Esophagus squamous epithelium (tissue), 5 donors: ENCODE measurements at regions not wholly inside any gene's neighbourhood (a gene's known extent, or its start where the extent isn't known, plus 50 kb on each side); places are given as distances from the start of the nearest gene placed in this dataset.

Source experiments
- DNase-seq: peaks from one replicate; lab custom pipeline; 2025; lab: John Stamatoyannopoulos, UW
- H3K27ac ChIP-seq, 4 donors: fragments of 200-600 bp; sonication (generic); one replicate each; pipeline ENCODE4 v1.5.1; 2016 to 2019; ENCODE audit warnings: mild to moderate bottlenecking in 1 of 4
- H3K27me3 ChIP-seq, 4 donors: fragments of 200-600 bp; sonication (generic); 1 replicate in 3 of 4; 2 replicates in 1 of 4; pipeline versions ENCODE4 v1.5.1 to v1.6.0; 2017 to 2021; ENCODE audit warnings: antibody characterized with exemption in 1 of 4
- H3K36me3 ChIP-seq, 3 donors: fragments of 200-600 bp; sonication (generic); one replicate each; pipeline ENCODE4 v1.5.1; 2016 to 2019
- H3K4me1 ChIP-seq, 3 donors: fragments of 200-600 bp; sonication (generic); one replicate each; pipeline ENCODE4 v1.5.1; 2017 to 2019
- H3K4me3 ChIP-seq, 4 donors: fragments of 200-600 bp; sonication (generic); 1 replicate in 3 of 4; 2 replicates in 1 of 4; pipeline ENCODE4 v1.5.1; 2016 to 2019; ENCODE audit warnings: mild to moderate bottlenecking in 2 of 4, moderate library complexity in 1 of 4
- H3K9me3 ChIP-seq, 3 donors: fragments of 200-600 bp; sonication (generic); one replicate each; pipeline ENCODE4 v1.5.1; 2016 to 2019
- POLR2A ChIP-seq, 4 donors: fragments of 450-650 bp; IDR thresholded peaks; one replicate each; pipeline ENCODE4 v1.6.1; 2017; ENCODE audit warnings: antibody characterized with exemption in 4 of 4, mild to moderate bottlenecking in 4 of 4, moderate library complexity in 3 of 4
- WGBS, 2 donors: methylation state at CpG; one replicate each; pipeline ENCODE4 v1.1.5; 2018; 5-methylcytosine and 5-hydroxymethylcytosine counted together
- intact Hi-C: fragments of 100-400 bp; cut with DNase I; formaldehyde crosslinking; loops from one replicate; pipeline ENCODE4 v1.15.0; 2022
- TF ChIP-seq, protein P1 (sequence below), 6 experiments: fragments of 450-650 bp in 4 of 6; fragments of 200-600 bp in 2 of 6; sonication (generic) in 2 of 6; IDR thresholded peaks; one replicate each; pipeline ENCODE4 v1.5.1; 2016 to 2019; ENCODE audit warnings: antibody characterized with exemption in 6 of 6, mild to moderate bottlenecking in 4 of 6, moderate library complexity in 4 of 6
- donor health status: DM: yes; HTN: yes; CAD: no.

DNA sequence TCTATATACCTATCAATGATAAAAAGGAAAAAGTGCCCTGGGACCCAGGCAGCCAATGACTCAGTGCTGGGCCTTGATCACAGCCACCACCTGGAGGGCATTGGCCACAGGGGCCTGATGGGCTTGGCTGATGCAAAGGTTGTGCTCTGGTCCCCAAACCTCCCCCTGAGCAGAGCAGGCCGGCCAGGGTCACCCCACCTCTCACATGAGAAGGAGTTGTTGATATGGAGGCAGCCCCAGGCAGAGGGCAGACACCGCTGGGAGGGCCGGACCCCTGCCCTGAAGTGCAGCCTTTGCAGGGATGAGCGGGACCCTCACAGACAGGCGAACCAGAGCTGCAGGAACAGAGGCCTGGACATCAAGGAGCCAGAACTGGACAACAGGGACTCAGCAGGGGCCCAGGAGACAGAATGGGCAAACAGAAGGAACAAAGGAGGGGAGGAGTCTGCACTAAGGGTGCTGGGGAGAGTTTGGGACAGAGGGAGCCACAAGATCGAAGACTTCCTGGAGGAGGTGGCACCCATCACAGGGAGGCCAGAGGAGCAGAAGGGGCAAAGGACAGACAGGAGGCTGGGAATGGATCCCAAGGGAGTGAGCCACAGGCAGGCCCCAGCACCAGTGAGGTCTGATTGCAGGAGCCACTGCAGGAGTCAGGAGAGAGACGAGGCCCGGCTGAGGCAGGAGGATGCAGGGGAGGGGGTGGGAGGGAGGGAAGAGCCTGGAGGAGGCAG lies 105.0 kb downstream of the TNFAIP2 start:
- no peak overlapping the region for H3K4me3 ChIP-seq
- no peaks in the 10 kb centered on the region for H3K36me3 ChIP-seq
- no peak for DNase-seq
- no peaks in the 10 kb centered on the region for H3K9me3 ChIP-seq
- H3K27me3 ChIP-seq: peaks cover 0 to 91% (median 0%) of the 10 kb centered on the region in 4 donors
- no peak overlapping the region for H3K27ac ChIP-seq
- TF ChIP-seq, protein P1, sequence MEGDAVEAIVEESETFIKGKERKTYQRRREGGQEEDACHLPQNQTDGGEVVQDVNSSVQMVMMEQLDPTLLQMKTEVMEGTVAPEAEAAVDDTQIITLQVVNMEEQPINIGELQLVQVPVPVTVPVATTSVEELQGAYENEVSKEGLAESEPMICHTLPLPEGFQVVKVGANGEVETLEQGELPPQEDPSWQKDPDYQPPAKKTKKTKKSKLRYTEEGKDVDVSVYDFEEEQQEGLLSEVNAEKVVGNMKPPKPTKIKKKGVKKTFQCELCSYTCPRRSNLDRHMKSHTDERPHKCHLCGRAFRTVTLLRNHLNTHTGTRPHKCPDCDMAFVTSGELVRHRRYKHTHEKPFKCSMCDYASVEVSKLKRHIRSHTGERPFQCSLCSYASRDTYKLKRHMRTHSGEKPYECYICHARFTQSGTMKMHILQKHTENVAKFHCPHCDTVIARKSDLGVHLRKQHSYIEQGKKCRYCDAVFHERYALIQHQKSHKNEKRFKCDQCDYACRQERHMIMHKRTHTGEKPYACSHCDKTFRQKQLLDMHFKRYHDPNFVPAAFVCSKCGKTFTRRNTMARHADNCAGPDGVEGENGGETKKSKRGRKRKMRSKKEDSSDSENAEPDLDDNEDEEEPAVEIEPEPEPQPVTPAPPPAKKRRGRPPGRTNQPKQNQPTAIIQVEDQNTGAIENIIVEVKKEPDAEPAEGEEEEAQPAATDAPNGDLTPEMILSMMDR (IDR thresholded peaks at IDR 0.05): no peak
- TF ChIP-seq POLR2A (IDR thresholded peaks at IDR 0.05): no peak
- 78 to 87% methylated on average over 3 of the region's 8 CpGs for WGBS, 2 donors
- H3K4me1 ChIP-seq: peaks cover 0 to 9% (median 0%) of the 10 kb centered on the region in 3 donors
- intact Hi-C loops: no loop called here

DNA sequence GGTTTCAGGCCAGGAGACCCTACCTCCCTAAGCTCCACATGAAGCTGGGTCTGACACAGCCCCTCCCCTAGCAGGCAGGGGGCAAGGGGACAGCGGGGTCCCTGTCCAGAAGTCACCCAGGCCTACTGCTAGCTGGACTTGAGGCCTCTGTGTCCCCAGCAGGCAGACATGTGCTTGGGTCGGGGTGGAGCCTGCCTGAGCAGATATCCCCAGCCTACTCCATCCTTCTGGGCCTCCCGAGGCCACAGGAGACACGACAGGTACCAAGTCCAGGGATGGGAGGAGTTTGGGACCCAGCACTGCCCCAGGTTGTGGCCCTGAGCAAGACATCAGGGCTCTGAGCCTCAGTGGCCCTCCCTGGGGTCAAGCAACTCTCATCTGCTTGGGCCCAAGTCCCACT lies 105.2 kb upstream of the EIF5 start:
- no peak overlapping the region for H3K27ac ChIP-seq
- H3K36me3 ChIP-seq: no peaks in the 10 kb centered on the region
- H3K27me3 ChIP-seq: peaks cover 0 to 91% (median 0%) of the 10 kb centered on the region in 4 donors
- no peak overlapping the region for H3K4me3 ChIP-seq
- H3K9me3 ChIP-seq: no peaks in the 10 kb centered on the region
- no peak for DNase-seq
- 83% methylated on average over 1 of the region's 4 CpGs; no CpG with 5 or more reads in 1 of the 2 donors for WGBS, 2 donors
- no peak for TF ChIP-seq POLR2A (IDR thresholded peaks at IDR 0.05)
- TF ChIP-seq, protein P1 (IDR thresholded peaks at IDR 0.05): no peak
- intact Hi-C loops: no loop called here
- H3K4me1 ChIP-seq: peaks cover 0 to 9% (median 0%) of the 10 kb centered on the region in 3 donors

DNA sequence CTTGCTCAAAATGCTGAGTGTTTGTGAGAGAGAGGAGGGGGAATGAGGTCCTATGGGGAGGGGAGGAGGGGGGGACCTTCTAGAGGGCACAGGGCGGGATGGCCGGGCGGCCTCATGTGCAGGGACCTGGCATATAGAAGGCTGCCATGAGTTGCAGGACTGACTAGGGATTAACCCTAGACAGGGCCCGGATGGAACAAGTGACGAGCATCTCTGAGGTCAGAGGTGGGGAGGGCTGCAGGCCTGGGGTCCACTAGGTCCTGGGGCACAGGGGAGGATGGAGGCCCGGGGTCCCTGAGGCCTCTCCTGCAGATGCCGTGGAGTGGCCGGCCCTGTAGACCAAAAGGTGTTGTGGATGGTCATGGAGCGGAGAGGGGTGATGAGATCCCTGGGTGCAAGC lies 104.0 kb upstream of the EIF5 start:
- no peak for TF ChIP-seq POLR2A (IDR thresholded peaks at IDR 0.05)
- TF ChIP-seq, protein P1 (IDR thresholded peaks at IDR 0.05): no peak
- H3K27ac ChIP-seq: no peak overlapping the region
- no peak overlapping the region for H3K4me3 ChIP-seq
- peaks cover 0 to 81% (median 0%) of the 10 kb centered on the region in 4 donors for H3K27me3 ChIP-seq
- whole genome bisulfite sequencing, 2 donors: 95 to 97% methylated on average over 8 to 9 of the region's 9 CpGs
- no peaks in the 10 kb centered on the region for H3K9me3 ChIP-seq
- no peaks in the 10 kb centered on the region for H3K36me3 ChIP-seq
- DNase-seq: no peak
- peaks cover 0 to 9% (median 0%) of the 10 kb centered on the region in 3 donors for H3K4me1 ChIP-seq
- intact Hi-C loops: no loop called here

DNA sequence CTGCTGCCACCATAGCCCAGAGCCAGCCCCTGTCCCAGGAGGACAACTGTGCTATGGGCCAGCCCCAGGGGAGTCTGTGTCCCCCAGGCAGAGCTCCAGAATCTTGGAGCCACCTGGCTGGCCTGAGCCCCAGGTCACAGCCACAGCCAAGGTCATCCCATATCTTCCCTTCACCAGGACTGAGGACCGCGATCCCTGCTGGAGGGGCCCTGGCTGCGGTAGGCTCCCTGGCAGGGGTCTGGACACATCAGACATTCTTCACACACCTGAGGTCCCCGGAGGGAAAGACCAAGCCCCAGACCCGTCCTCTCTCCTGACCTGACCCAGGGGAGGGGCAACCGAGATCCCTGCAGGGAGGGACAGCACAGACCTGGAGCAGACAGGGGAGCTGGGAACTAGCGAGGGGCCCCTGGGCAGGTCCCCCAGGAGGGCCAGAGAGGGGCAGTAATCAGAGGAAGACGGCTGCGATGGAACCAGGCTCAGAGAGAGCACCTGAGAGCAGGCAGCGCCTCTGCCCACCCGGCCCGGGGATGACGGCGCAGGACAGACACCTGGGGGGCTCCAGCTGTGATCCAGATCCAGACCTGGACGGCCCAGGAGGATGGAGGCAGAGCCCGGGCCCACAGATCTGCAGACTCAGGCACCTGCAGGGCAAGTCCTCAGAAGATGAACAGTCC lies 103.2 kb upstream of the EIF5 start:
- TF ChIP-seq, protein P1 (IDR thresholded peaks at IDR 0.05): no peak
- TF ChIP-seq POLR2A (IDR thresholded peaks at IDR 0.05): no peak
- H3K27me3 ChIP-seq: peaks cover 0 to 75% (median 0%) of the 10 kb centered on the region in 4 donors
- no peaks in the 10 kb centered on the region for H3K9me3 ChIP-seq
- no peak for DNase-seq
- H3K4me3 ChIP-seq: no peak overlapping the region
- peaks cover 0 to 9% (median 0%) of the 10 kb centered on the region in 3 donors for H3K4me1 ChIP-seq
- no peak overlapping the region for H3K27ac ChIP-seq
- WGBS, 2 donors: 75 to 94% methylated on average over 2 to 6 of the region's 16 CpGs
- no peaks in the 10 kb centered on the region for H3K36me3 ChIP-seq
- intact Hi-C loops: no loop called here
